Gastrocnemius medialis (tissue), 4 donors: ENCODE measurements at regions not wholly inside any gene's neighbourhood (a gene's known extent, or its start where the extent isn't known, plus 50 kb on each side); places are given as distances from the start of the nearest gene placed in this dataset.

Experiments used
- POLR2A ChIP-seq, 2 donors: fragments of 450-650 bp; IDR thresholded peaks; one replicate each; pipeline ENCODE4 v1.6.1; 2017; ENCODE audit warnings: antibody characterized with exemption in 2 of 2, mild to moderate bottlenecking in 2 of 2, moderate library complexity in 2 of 2
- TF ChIP-seq, protein P1 (sequence below), 5 experiments: fragments of 450-650 bp in 3 of 5; fragments of 200-600 bp in 2 of 5; sonication (generic) in 2 of 5; IDR thresholded peaks in 4 of 5; conservative IDR thresholded peaks in 1 of 5; 1 replicate in 4 of 5; 2 replicates in 1 of 5; pipeline ENCODE4 v1.5.1; 2016 to 2019; ENCODE audit warnings: antibody characterized with exemption in 5 of 5, mild to moderate bottlenecking in 3 of 5, moderate library complexity in 3 of 5

DNA sequence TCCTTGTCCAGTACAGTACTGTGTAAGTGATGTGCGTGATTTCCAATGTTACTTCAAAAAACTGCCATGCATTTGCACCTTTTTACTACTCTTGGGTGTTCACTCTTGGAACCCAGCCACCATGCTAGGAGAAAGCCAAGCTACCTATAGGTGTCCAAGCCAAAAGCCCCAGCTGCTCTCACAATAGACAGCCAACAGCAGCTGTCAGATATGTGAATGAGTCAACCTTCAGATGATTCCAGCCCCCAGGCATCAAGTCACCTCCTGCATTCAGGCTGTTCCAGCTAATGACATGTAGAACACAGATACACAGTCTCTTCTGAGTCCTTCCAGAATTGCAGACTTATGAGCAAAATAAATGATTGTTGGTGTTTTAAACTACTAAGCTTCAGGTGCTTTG is 417.7 kb upstream of the TGFBR2 start:
- TF ChIP-seq, protein P1, sequence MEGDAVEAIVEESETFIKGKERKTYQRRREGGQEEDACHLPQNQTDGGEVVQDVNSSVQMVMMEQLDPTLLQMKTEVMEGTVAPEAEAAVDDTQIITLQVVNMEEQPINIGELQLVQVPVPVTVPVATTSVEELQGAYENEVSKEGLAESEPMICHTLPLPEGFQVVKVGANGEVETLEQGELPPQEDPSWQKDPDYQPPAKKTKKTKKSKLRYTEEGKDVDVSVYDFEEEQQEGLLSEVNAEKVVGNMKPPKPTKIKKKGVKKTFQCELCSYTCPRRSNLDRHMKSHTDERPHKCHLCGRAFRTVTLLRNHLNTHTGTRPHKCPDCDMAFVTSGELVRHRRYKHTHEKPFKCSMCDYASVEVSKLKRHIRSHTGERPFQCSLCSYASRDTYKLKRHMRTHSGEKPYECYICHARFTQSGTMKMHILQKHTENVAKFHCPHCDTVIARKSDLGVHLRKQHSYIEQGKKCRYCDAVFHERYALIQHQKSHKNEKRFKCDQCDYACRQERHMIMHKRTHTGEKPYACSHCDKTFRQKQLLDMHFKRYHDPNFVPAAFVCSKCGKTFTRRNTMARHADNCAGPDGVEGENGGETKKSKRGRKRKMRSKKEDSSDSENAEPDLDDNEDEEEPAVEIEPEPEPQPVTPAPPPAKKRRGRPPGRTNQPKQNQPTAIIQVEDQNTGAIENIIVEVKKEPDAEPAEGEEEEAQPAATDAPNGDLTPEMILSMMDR (IDR thresholded peaks at IDR 0.05 in 4 of 5, conservative IDR thresholded peaks at IDR 0.05 in 1 of 5), result no peak
- no peak for TF ChIP-seq POLR2A (IDR thresholded peaks at IDR 0.05)
